SU-DHL-6 (cell line): ENCODE measurements at regions not wholly inside any gene's neighbourhood (a gene's known extent, or its start where the extent isn't known, plus 50 kb on each side); places are given as distances from the start of the nearest gene placed in this dataset.
"Not testable (repeated sequence)": the region's sequence is repeated elsewhere in the genome, so short reads cannot be mapped to it uniquely, and the experiment has no call there.

ENCODE experiments used
- CTCF ChIP-seq: fragments of 200-600 bp; sonication (generic); IDR thresholded peaks from one replicate; pipeline ENCODE4 v1.5.1; 2017; ENCODE audit warnings: antibody characterized with exemption, mild to moderate bottlenecking, low read length, moderate library complexity; ENCODE audit not compliant: insufficient read depth, poor library complexity, severe bottlenecking
- EZH2phosphoT487 ChIP-seq: fragments of 200-600 bp; sonication (generic), shearing (Covaris generic); conservative IDR thresholded peaks from 2 replicates; pipeline ENCODE4 v1.6.1; 2018; ENCODE audit warnings: mild to moderate bottlenecking, antibody characterized with exemption, low read length, moderate library complexity, mixed read lengths

DNA sequence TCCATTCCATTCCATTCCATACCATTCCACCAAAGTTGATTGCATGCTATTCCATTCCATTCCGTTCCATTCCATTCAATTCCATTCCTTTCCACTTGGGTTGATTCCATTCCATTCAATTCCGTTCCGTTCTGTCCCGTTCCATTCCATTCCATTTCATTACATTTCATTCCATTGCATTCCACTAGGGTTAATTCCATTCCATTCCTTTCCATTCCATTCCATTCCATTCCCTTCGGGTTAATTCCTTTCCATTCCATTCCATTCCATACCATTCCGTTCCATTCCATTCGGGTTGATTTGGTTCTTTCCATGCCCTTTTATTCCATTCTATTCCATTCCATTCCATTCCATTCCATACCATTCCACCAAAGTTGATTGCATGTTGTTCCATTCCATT is 131.9 kb downstream of the CWH43 start:
- TF ChIP-seq CTCF, EZH2phosphoT487: not testable (repeated sequence)
